ENCODE measurements at regions not wholly inside any gene's neighbourhood (a gene's known extent, or its start where the extent isn't known, plus 50 kb on each side); places are given as distances from the start of the nearest gene placed in this dataset.

- DNase-seq (ENCODE audit: low read depth in 1 of 2, low spot score in 1 of 2): no peak
- in situ Hi-C loops (cut with HindIII; ENCODE audit: low pct_unique_long_range_greater_than_20kb, low sequenced_read_pairs): no loop called here
- TF ChIP-seq JUND (IDR thresholded peaks at IDR 0.05; ENCODE audit: low read depth): no peak
Observed at GRCh38 chr15:95919460-95919859, 411.0 kb upstream of the NR2F2 start.

DNA sequence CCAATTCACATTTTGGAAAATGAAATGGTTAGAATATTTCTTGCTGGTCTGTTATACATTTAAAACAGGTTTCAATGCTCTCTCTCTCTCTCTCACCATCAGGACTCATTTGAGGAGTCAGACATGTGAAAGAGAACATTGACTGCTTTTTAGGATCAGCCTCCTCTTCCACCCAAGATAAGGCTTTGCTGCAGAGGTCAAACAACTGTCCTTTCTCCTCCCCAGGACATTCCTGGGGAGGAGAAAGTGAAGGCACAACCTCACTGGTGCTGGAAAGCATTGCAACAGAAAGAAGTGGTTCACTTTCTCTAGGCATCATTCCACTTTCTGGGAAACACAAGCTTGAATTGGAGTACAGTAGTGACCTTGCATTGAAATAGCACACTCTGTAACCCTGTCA is 409.1 kb upstream of the NR2F2 start:
- in situ Hi-C loops (cut with HindIII; ENCODE audit: low pct_unique_long_range_greater_than_20kb, low sequenced_read_pairs): no loop called here
- TF ChIP-seq JUND (IDR thresholded peaks at IDR 0.05; ENCODE audit: low read depth): no peak
- DNase-seq (ENCODE audit: low read depth in 1 of 2, low spot score in 1 of 2): no peak

GRCh38 chr15:95922431-95922830 is 408.1 kb upstream of the NR2F2 start:
- TF ChIP-seq JUND (IDR thresholded peaks at IDR 0.05; ENCODE audit: low read depth): no peak
- in situ Hi-C loops (cut with HindIII; ENCODE audit: low pct_unique_long_range_greater_than_20kb, low sequenced_read_pairs): no loop called here
- peak; percentile 7 to 88 for DNase-seq (ENCODE audit: low read depth in 1 of 2, low spot score in 1 of 2)

- no peak for DNase-seq (ENCODE audit: low read depth in 1 of 2, low spot score in 1 of 2)
- no peak for TF ChIP-seq JUND (IDR thresholded peaks at IDR 0.05; ENCODE audit: low read depth)
- in situ Hi-C loops (cut with HindIII; ENCODE audit: low pct_unique_long_range_greater_than_20kb, low sequenced_read_pairs): no loop called here
Observed at GRCh38 chr15:95923792-95924191, 406.7 kb upstream of the NR2F2 start.

GRCh38 chr15:95928822-95929221 is 401.7 kb upstream of the NR2F2 start:
- in situ Hi-C loops (cut with HindIII; ENCODE audit: low pct_unique_long_range_greater_than_20kb, low sequenced_read_pairs): no loop called here
- no peak for DNase-seq (ENCODE audit: low read depth in 1 of 2, low spot score in 1 of 2)
- TF ChIP-seq JUND (IDR thresholded peaks at IDR 0.05; ENCODE audit: low read depth): no peak

DNA sequence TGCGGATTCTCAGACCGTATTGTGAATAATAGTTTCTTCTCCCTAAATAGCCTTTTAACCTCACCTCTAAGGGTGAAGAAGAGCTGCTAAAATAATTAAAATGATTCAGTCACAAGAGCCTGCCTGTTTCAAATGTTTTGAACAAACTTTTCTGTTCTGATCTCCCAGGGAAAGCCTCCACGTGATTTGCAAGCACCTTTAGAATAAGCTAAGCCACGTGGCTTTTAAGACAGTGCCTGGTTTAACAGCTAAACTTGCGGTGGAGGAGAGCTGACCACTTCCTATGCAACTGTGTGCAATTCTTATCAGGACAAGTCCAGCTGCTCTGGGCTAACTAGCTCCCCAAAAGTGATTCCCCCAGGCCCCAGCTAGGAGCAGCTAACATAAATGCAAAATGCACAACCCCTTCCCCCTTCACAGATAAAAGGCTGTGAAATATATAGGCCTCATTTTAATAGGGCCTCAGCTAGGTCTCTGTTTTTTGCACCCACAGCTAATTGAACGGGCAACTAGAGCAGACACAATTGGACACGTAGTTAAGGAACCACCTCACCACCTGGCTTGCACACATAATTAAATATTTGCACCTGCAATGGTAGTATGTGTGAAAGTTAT is 401.2 kb upstream of the NR2F2 start:
- in situ Hi-C loops (cut with HindIII; ENCODE audit: low pct_unique_long_range_greater_than_20kb, low sequenced_read_pairs): no loop called here

DNA sequence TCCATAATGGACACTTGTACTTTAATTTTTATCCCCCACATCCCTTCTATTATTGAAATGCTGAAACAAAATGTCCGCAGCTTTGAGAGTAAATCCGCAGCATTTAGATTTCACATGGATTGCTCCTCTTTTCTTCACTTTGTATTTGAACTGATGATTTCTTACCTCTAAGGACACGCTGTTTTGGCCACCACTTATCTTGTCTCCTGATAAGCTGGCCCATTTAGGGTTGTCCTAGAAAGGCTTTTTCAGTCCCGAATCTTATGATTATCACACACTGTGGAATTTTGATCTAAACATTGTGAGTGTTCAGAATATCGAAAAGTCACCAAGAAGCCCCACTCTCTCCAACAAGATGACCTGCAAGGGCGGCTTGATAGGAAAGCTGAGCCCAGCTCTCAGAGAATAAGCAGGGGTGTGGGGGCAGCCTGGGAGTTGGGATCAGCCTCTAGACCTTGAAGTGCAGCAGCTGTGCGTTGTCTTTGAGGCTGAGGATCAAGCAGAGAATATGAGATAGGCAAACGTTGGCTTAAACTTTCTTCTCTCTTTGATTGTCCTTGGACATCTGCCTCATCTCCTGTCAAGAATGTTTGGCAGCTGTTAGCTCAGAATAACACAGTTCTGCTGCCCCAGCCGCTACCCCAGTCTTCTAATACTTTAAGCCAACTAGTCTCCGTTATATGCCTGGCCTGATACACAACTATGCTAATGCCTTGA is 399.7 kb upstream of the NR2F2 start:
- DNase-seq (ENCODE audit: low read depth in 1 of 2, low spot score in 1 of 2): no peak
- in situ Hi-C loops (cut with HindIII; ENCODE audit: low pct_unique_long_range_greater_than_20kb, low sequenced_read_pairs): no loop called here
- no peak for TF ChIP-seq JUND (IDR thresholded peaks at IDR 0.05; ENCODE audit: low read depth)

More for the DNA sequence above, 401.2 kb upstream of the NR2F2 start:
- TF ChIP-seq JUND (IDR thresholded peaks at IDR 0.05; ENCODE audit: low read depth): no peak
- DNase-seq (ENCODE audit: low read depth in 1 of 2, low spot score in 1 of 2): no peak

DNA sequence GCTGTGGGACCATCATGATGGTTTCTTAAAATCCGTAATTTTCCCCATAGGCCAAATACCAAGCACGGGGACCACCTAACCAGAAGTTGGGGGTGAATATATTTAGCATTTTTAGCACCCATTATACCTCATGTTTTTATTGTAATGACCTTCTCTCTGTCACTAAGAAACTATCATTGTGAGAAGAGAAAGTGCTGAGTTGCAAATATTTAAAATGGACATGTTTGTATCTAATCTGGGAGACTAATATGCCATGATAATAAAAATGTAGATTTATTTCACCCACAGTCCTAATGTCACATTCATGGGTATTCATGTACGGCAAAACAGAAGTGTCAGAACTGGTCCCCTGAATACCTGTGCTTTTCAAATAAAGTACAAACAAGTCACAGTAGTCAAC is 398.9 kb upstream of the NR2F2 start:
- in situ Hi-C loops (cut with HindIII; ENCODE audit: low pct_unique_long_range_greater_than_20kb, low sequenced_read_pairs): no loop called here
- no peak for DNase-seq (ENCODE audit: low read depth in 1 of 2, low spot score in 1 of 2)
- TF ChIP-seq JUND (IDR thresholded peaks at IDR 0.05; ENCODE audit: low read depth): no peak

GRCh38 chr15:95932141-95932540 is 398.4 kb upstream of the NR2F2 start:
- in situ Hi-C loops (cut with HindIII; ENCODE audit: low pct_unique_long_range_greater_than_20kb, low sequenced_read_pairs): no loop called here
- no peak for DNase-seq (ENCODE audit: low read depth in 1 of 2, low spot score in 1 of 2)
- no peak for TF ChIP-seq JUND (IDR thresholded peaks at IDR 0.05; ENCODE audit: low read depth)

DNA sequence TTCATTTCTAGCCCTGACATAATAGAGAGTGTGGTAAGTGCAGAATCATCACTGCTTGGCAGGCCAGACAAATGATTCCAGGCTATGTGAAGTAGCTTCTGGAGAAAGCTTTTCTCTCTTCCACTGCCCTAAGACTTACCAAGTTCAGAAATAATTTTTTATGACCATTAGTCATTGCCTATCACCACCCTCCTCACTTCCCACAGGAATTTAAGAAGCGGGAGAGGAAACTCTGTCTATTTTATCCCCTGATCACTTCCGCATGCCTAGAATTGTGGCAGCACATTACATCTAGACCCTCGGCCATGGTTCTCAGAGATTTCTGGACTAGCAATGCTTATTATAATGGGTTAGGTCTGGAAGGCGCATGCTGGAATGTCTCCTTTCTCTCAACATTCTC is 397.8 kb upstream of the NR2F2 start:
- no peak for TF ChIP-seq JUND (IDR thresholded peaks at IDR 0.05; ENCODE audit: low read depth)
- in situ Hi-C loops (cut with HindIII; ENCODE audit: low pct_unique_long_range_greater_than_20kb, low sequenced_read_pairs): no loop called here
- DNase-seq (ENCODE audit: low read depth in 1 of 2, low spot score in 1 of 2): no peak

- in situ Hi-C loops (cut with HindIII; ENCODE audit: low pct_unique_long_range_greater_than_20kb, low sequenced_read_pairs): no loop called here
- TF ChIP-seq JUND (IDR thresholded peaks at IDR 0.05; ENCODE audit: low read depth): no peak
- DNase-seq (ENCODE audit: low read depth in 1 of 2, low spot score in 1 of 2): no peak
Observed at GRCh38 chr15:95935852-95936251, 394.6 kb upstream of the NR2F2 start.

DNA sequence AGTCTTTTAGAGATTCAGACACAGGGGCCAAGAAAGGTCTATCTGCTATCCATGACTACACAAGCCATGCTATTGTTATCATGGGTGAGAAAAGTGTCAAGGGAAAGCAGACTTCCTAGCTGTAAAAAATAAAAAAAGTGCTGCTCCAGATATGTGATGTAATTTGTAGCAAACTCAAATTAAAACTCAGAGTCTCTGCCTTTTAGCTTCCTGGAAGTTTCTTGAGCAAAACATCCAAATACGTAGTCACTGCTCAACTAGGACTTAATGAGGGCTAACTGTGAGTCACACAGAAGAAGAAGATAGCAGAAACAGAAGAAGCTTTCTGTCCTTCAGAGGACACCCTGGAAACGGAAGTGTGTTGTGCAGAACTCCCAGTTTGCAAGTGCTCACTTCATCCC is 393.4 kb upstream of the NR2F2 start:
- TF ChIP-seq JUND (IDR thresholded peaks at IDR 0.05; ENCODE audit: low read depth): no peak
- DNase-seq (ENCODE audit: low read depth in 1 of 2, low spot score in 1 of 2): no peak
- in situ Hi-C loops (cut with HindIII; ENCODE audit: low pct_unique_long_range_greater_than_20kb, low sequenced_read_pairs): no loop called here

GRCh38 chr15:95940431-95940985 is 390.0 kb upstream of the NR2F2 start:
- in situ Hi-C loops (cut with HindIII; ENCODE audit: low pct_unique_long_range_greater_than_20kb, low sequenced_read_pairs): no loop called here
- no peak for TF ChIP-seq JUND (IDR thresholded peaks at IDR 0.05; ENCODE audit: low read depth)
- DNase-seq (ENCODE audit: low read depth in 1 of 2, low spot score in 1 of 2): no peak

Measured in T47D (cell line).